ENCODE measurements at regions not wholly inside any gene's neighbourhood (a gene's known extent, or its start where the extent isn't known, plus 50 kb on each side); places are given as distances from the start of the nearest gene placed in this dataset.

DNA sequence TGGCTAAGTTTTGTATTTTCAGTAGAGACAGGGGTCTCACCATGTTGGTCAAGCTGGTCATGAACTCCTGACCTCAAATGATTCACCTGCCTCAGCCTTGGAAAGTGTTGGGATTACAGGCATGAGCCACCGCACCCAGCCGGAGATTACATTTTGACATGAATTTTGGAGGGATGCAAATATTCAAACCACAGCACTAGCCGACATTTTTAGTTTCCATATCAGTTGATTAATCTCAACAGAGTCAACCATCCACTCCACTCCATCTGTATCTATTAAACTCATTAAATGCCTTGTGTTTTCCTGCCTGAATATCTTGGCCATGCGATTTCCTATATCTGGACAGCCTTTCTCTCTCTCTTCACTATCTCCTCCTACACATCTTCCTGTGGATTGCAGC is 64.1 kb upstream of the PDGFRA start (continued):
- TF ChIP-seq, protein P1, sequence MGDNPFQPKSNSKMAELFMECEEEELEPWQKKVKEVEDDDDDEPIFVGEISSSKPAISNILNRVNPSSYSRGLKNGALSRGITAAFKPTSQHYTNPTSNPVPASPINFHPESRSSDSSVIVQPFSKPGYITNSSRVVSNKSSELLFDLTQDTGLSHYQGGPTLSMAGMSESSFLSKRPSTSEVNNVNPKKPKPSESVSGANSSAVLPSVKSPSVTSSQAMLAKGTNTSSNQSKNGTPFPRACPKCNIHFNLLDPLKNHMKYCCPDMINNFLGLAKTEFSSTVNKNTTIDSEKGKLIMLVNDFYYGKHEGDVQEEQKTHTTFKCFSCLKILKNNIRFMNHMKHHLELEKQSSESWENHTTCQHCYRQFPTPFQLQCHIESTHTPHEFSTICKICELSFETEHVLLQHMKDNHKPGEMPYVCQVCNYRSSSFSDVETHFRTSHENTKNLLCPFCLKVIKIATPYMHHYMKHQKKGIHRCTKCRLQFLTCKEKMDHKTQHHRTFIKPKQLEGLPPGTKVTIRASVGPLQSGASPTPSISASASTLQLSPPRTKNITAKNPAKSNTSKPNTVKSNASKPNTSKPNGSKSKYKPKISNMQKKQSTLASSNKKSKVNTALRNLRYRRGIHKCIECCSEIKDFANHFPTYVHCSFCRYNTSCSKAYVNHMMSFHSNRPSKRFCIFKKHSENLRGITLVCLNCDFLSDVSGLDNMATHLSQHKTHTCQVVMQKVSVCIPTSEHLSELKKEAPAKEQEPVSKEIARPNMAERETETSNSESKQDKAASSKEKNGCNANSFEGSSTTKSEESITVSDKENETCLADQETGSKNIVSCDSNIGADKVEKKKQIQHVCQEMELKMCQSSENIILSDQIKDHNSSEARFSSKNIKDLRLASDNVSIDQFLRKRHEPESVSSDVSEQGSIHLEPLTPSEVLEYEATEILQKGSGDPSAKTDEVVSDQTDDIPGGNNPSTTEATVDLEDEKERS (tag by site-specific recombination; IDR thresholded peaks at IDR 0.05), result no peak
- no peak for TF ChIP-seq ZNF664 (tag by site-specific recombination; IDR thresholded peaks at IDR 0.05)

DNA sequence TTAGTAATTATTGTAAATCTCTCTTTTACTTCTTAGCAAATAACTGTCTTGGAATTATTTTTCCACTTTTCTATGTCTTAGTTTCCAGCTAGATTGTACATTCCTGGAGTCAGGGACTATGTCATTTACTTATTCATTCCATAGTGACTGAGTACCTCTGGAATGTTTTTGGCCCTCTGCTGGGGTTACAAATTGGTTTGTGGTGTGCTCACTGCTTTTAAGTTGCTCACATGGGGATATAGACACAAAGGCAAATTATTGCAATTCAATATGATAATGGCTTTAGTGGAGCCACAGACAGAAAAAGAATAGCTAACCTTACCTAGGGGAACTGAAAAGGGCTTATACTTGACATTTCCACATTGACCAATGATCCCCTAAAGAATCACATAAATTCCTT is 63.7 kb upstream of the PDGFRA start:
- Histone ChIP-seq H3K27ac (ENCODE audit: extremely low read depth, low read depth, low read length) (no peak overlapping the region), H3K9me3 (ENCODE audit: control insufficient read depth, insufficient read depth, low read depth, low read length) (no peaks in the 10 kb centered on the region), H3K4me1 (ENCODE audit: control insufficient read depth, insufficient read depth, low read length) (no peaks in the 10 kb centered on the region), H3K4me3 (ENCODE audit: low read depth, low read length) (no peak overlapping the region), H3K36me3 (ENCODE audit: control insufficient read depth in 2 of 2, insufficient read depth in 1 of 2, low read length in 2 of 2) (no peaks in the 10 kb centered on the region; a peak in 1 of 3 replicates)
- POLR2A ChIA-PET, result interaction anchor here (1.3 kb wide), 1 partner anchor 12 kb away, joined by 4 read pairs; no protein-coding TSS in a partner anchor
- TF ChIP-seq, protein P2, sequence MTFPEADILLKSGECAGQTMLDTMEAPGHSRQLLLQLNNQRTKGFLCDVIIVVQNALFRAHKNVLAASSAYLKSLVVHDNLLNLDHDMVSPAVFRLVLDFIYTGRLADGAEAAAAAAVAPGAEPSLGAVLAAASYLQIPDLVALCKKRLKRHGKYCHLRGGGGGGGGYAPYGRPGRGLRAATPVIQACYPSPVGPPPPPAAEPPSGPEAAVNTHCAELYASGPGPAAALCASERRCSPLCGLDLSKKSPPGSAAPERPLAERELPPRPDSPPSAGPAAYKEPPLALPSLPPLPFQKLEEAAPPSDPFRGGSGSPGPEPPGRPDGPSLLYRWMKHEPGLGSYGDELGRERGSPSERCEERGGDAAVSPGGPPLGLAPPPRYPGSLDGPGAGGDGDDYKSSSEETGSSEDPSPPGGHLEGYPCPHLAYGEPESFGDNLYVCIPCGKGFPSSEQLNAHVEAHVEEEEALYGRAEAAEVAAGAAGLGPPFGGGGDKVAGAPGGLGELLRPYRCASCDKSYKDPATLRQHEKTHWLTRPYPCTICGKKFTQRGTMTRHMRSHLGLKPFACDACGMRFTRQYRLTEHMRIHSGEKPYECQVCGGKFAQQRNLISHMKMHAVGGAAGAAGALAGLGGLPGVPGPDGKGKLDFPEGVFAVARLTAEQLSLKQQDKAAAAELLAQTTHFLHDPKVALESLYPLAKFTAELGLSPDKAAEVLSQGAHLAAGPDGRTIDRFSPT (tag by site-specific recombination; IDR thresholded peaks at IDR 0.05), result peak; percentile 63; the same call in 1 of the 2 replicates
- TF ChIP-seq GLIS1 (tag by site-specific recombination; IDR thresholded peaks at IDR 0.05), result peak; percentile 75
- no peak for TF ChIP-seq ZNF133 (tag by site-specific recombination; IDR thresholded peaks at IDR 0.05)
- TF ChIP-seq, protein P3, sequence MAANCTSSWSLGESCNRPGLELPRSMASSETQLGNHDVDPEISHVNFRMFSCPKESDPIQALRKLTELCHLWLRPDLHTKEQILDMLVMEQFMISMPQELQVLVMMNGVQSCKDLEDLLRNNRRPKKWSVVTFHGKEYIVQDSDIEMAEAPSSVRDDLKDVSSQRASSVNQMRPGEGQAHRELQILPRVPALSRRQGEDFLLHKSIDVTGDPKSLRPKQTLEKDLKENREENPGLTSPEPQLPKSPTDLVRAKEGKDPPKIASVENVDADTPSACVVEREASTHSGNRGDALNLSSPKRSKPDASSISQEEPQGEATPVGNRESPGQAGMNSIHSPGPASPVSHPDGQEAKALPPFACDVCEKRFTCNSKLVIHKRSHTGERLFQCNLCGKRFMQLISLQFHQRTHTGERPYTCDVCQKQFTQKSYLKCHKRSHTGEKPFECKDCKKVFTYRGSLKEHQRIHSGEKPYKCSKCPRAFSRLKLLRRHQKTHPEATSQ (tag by site-specific recombination; IDR thresholded peaks at IDR 0.05), result no peak
- TF ChIP-seq FEZF1 (tag by site-specific recombination; IDR thresholded peaks at IDR 0.05), result peak; percentile 82
- CTCF ChIA-PET, result interaction anchor here (0.6 kb wide), 1 partner anchor 234 kb away, joined by 3 read pairs; no protein-coding TSS in a partner anchor

DNA sequence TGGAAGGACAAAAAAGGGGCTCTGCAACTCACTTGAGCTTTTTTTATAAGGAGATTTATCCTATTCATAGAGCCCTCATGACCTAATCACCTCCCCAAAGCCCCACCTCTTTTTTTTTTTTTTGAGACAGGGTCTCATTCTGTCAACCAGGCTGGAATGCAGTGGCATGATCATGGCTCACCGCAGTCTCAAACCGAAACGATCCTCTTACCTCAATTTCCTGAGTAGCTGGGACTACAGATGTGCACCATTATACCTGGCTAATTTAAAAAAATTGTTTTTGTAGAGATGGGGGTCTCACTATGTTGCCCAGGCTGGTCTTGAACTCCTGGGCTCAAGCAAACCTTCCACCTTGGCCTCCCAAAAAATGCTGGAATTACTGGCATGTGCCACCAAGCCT is 61.6 kb upstream of the PDGFRA start:
- Histone ChIP-seq H3K36me3 (ENCODE audit: control insufficient read depth in 2 of 2, insufficient read depth in 1 of 2, low read length in 2 of 2) (no peaks in the 10 kb centered on the region), H3K4me1 (ENCODE audit: control insufficient read depth, insufficient read depth, low read length) (no peaks in the 10 kb centered on the region), H3K9me3 (ENCODE audit: control insufficient read depth, insufficient read depth, low read depth, low read length) (no peaks in the 10 kb centered on the region), H3K4me3 (ENCODE audit: low read depth, low read length) (no peak overlapping the region), H3K27ac (ENCODE audit: extremely low read depth, low read depth, low read length) (no peak overlapping the region)
- TF ChIP-seq, protein P4, sequence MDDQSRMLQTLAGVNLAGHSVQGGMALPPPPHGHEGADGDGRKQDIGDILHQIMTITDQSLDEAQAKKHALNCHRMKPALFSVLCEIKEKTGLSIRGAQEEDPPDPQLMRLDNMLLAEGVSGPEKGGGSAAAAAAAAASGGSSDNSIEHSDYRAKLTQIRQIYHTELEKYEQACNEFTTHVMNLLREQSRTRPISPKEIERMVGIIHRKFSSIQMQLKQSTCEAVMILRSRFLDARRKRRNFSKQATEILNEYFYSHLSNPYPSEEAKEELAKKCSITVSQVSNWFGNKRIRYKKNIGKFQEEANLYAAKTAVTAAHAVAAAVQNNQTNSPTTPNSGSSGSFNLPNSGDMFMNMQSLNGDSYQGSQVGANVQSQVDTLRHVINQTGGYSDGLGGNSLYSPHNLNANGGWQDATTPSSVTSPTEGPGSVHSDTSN (CRISPR knock-in tag; IDR thresholded peaks at IDR 0.05), result no peak
- TF ChIP-seq ZNF221 (tag by site-specific recombination; IDR thresholded peaks at IDR 0.05; ENCODE audit: borderline replicate concordance), result no peak
- TF ChIP-seq ZNF19 (tag by site-specific recombination; IDR thresholded peaks at IDR 0.05; ENCODE audit: low read depth), result no peak
- ChIA-PET POLR2A (no interaction called here), CTCF (no interaction called here)

DNA sequence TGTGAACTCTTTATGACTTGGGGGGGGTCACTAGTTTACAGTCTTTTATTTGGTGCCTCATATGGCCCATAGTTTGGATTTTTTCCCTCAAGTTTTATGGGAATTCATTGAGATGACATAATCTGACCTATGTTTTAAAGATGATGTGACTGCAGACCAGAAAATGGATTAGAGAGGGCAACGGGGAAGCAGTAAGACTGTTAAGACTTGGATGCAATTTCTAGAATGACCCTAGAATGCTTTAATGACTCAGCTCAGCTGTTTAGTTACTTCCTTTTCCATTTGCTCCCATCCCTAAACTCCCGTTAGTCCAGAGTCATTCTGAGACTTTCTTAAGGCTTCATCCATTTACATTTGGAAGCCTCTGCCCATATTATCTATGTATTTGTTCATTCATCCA is 59.9 kb upstream of the PDGFRA start:
- no peak for TF ChIP-seq MEIS1 (CRISPR knock-in tag; IDR thresholded peaks at IDR 0.05; ENCODE audit: borderline replicate concordance)
- TF ChIP-seq ZNF548 (tag by site-specific recombination; IDR thresholded peaks at IDR 0.05), result no peak
- TF ChIP-seq ZBTB17 (tag by site-specific recombination; IDR thresholded peaks at IDR 0.05), result no peak
- TF ChIP-seq, protein P5, sequence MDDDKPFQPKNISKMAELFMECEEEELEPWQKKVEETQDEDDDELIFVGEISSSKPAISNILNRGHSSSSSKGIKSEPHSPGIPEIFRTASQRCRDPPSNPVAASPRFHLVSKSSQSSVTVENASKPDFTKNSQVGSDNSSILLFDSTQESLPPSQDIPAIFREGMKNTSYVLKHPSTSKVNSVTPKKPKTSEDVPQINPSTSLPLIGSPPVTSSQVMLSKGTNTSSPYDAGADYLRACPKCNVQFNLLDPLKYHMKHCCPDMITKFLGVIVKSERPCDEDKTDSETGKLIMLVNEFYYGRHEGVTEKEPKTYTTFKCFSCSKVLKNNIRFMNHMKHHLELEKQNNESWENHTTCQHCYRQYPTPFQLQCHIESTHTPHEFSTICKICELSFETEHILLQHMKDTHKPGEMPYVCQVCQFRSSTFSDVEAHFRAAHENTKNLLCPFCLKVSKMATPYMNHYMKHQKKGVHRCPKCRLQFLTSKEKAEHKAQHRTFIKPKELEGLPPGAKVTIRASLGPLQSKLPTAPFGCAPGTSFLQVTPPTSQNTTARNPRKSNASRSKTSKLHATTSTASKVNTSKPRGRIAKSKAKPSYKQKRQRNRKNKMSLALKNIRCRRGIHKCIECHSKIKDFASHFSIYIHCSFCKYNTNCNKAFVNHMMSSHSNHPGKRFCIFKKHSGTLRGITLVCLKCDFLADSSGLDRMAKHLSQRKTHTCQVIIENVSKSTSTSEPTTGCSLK (tag by site-specific recombination; IDR thresholded peaks at IDR 0.05), result no peak
- ChIA-PET CTCF (no interaction called here), POLR2A (no interaction called here)
- Histone ChIP-seq H3K9me3 (ENCODE audit: control insufficient read depth, insufficient read depth, low read depth, low read length) (no peaks in the 10 kb centered on the region), H3K4me1 (ENCODE audit: control insufficient read depth, insufficient read depth, low read length) (no peaks in the 10 kb centered on the region), H3K27ac (ENCODE audit: extremely low read depth, low read depth, low read length) (no peak overlapping the region), H3K36me3 (ENCODE audit: control insufficient read depth in 2 of 2, insufficient read depth in 1 of 2, low read length in 2 of 2) (no peaks in the 10 kb centered on the region), H3K4me3 (ENCODE audit: low read depth, low read length) (no peak overlapping the region)
